HG02852 (cell line): ENCODE measurements at regions not wholly inside any gene's neighbourhood (a gene's known extent, or its start where the extent isn't known, plus 50 kb on each side); places are given as distances from the start of the nearest gene placed in this dataset.
A peak's percentile ranks its signal among the peaks of the same experiment; 100 is the strongest.

Experiments
- ATAC-seq: cut with Tn5 transposase; IDR thresholded peaks from one replicate; pipeline ENCODE4 v1.9.1; 2021; ENCODE audit warnings: mild to moderate bottlenecking, moderate library complexity; ENCODE audit not compliant: unreplicated experiment

GRCh38 chr3:178146406-178146831 is 389.8 kb upstream of the KCNMB2 start:
- ATAC-seq, result no peak

- no peak for ATAC-seq
Observed at GRCh38 chr3:178147001-178147400, 389.2 kb upstream of the KCNMB2 start.

DNA sequence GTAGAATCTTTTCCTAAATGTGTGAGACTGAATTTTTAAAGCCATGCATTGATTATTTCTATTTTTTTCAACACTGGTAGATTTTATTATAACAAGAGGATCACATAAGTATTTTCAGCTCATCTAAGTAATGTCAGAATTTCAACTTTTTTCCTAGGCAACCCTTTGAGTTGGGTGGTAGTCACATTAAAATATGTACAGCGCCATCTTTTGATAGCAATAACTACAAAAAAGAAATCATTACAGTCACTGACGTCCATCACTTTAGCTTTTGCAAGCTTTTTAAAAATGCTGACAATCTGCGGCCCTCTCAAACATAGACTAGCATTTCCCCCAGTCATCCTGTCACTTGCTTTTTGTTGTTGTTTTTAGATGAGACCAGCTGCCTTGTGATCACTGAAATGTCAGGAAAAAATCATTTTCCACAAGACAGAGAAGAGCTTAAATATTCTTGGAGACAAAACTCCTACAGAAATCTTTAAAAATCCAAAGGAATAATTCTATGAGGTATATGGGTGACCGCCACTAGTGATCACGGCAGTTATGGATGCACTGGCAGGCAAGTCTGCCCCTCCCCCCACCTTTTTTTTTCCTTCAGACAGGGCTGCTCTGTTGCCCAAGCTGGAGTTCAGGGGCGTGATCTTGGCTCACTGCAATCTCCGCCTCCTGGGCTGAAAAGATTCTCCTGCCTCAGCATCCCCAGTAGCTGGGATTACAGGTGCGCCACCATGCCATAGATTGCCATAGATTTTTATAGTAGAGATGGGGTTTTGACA is 384.0 kb upstream of the KCNMB2 start:
- ATAC-seq, result no peak

DNA sequence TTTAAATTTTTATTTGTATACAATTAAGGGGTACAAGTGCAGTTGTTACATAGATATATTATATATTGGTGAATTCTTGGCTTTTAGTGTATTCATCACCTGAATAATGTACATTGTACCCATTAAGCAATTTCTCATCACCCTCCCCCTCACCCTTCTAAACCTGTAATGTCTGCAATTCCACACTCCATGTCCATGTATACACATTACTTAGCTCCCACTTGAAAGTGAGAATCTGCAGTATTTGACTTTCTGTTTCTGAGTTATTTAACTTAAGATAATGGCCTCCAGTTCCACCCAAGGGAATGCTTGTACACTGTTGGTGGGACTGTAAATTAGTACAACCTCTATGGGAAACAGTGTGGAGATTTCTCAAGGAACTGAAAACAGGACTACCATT is 383.2 kb upstream of the KCNMB2 start:
- ATAC-seq, result no peak

DNA sequence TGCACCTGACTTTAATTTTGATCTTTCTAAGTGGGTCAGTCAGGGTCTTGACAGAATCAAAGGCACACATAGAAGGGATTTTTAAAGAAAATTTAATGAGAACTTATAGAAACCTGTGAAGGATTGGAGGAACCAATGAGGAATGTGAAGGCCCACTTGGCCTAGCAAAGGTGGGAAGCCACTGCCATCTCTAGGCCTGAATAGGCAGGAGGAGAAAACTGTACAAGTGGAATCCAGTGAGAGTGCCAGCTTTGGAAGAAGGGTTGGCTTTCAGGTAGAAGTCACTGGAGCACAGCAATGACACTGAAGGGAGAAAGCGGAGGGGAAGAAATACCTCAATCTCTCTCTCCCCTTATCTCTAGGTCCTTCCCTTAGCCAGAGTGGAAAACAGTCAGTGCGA is 380.7 kb upstream of the KCNMB2 start:
- no peak for ATAC-seq

DNA sequence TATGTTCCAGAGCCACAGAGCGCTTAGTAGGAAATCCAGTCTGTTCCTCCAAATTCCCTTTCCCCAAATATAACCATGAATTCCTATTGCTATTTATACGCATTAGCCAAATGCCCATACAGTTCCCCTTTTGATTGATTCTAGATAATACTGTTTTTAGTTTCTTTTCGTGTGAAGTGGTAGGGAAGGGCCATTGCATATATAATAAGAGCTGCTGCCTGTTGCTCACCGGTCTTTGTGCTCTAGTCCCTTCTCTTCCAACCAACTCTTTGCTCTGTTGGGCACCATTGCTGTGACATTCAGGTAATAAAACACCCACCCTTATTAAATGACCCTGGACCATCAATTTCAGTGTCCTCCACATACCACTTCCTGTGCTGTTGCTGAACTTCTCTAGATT is 379.9 kb upstream of the KCNMB2 start:
- no peak for ATAC-seq

DNA sequence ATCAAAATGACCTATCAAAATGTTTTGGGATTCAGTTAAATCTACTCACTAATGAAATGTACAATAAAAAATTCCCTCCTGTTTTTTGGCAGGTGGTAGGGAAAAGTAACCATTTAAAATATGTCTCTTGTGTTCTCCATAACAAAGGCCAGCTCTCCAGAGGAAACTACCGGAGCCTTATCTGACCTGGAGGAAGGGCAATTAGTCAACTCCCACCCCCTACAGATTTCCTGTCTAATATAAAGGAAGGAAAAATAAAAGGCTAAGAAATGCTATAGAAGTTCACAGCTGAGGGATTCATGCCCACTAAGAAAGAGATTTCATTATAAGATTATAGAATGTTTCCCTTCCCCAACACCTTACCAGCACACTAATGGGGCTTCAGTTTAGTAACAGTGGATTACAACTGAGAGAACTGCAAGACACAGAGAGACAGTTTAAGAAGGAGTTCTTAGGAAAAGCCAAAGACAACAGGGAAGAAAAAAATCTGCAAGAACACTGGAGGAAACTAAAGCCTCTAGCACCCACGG is 376.5 kb upstream of the KCNMB2 start:
- no peak for ATAC-seq

DNA sequence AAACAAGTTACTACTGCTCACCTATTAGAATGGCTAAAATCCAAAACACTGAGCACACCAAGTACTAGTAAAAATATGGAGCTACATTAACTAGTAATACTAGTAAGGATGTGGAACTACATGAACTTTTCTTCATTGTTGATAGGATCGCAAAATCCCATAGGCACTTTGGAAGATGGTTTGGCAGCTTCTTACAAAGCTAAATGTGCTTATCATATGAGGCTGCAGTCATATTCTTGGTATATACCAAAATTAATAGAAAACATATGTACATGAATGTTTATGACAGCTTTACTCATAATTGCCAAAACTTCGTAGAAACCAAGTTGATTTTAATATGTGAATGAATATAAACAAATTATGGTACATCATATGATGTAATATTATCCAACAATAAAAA is 366.8 kb upstream of the KCNMB2 start:
- no peak for ATAC-seq

GRCh38 chr3:178170698-178171535 is 365.3 kb upstream of the KCNMB2 start:
- ATAC-seq, result no peak

GRCh38 chr3:178172121-178172520 is 364.1 kb upstream of the KCNMB2 start:
- no peak for ATAC-seq

- ATAC-seq, result no peak
Observed at GRCh38 chr3:178174201-178174915, 361.9 kb upstream of the KCNMB2 start.

DNA sequence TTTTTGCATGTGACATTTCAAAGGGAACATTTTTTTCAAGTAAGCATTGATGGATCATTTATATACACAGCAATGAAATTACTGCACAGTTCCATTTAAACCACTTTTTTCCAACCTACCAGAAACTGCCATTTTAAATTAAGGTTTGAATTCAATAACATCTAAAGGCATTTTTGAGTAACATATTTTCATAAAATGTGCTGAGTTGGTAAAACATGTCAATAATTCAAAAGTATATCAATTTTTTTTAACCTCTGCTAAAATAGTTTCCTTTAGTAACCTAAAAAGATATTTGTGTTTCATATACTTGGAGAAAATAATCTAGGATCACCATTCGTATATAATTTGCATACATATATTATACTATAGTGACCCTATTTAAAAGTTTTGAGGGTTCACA is 355.1 kb upstream of the KCNMB2 start:
- no peak for ATAC-seq

DNA sequence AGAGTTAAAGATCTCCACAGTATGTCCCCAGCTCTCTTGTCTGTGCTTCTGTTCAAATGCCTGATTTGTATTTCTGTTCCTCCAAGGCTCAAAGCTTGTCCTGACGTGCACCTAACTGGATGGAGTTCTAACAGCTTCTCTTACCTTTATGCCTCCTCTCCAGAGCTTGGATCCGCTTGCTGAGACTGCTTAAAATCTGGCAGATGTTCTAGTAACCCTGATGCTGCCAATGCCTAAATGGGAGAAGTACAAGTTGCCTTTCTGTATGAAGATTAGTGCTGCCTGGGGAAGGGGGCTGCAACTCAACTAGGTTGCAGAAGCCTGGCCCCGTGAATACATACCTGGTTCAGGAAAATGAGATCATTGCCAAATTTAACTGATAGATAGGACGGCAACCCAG is 354.5 kb upstream of the KCNMB2 start:
- ATAC-seq, result no peak

GRCh38 chr3:178182337-178182779 is 353.9 kb upstream of the KCNMB2 start:
- no peak for ATAC-seq

DNA sequence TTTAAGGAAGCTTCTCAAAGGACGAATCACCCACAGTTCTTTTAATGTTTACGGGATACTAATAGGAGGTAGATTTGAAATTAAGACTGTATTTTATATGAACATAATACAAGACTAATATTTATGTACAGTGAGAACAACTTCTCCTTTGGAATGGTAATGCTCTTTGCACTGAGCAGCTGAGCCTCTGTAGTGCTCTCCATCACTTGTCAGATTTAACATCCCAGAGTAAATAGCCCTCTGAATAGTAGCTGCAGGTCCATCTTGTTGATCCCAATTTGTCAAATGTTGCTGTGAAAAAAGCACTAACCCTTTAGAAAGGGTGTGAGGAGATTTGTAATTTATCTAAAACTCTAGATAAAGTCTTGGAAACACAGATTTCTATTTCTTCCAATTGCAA is 351.4 kb upstream of the KCNMB2 start:
- ATAC-seq, result no peak

DNA sequence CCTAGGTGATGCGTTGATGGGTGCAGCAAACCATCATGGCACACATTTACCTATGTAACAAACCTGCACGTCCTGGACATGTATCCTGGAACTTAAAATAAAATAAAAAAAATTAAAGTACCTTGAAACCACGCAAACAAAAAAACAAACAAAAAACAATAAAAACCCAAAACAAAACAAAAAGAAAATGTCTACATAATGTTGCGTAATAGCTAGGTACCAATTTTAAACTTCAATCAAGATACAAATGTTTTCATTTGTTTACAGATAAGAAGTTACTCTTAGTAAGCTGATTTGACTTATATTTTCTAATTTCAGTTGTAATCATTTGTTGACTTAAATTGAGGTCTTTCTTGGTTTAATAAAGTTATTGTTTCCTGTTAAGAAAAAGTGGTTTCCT is 349.6 kb upstream of the KCNMB2 start:
- ATAC-seq, result no peak

DNA sequence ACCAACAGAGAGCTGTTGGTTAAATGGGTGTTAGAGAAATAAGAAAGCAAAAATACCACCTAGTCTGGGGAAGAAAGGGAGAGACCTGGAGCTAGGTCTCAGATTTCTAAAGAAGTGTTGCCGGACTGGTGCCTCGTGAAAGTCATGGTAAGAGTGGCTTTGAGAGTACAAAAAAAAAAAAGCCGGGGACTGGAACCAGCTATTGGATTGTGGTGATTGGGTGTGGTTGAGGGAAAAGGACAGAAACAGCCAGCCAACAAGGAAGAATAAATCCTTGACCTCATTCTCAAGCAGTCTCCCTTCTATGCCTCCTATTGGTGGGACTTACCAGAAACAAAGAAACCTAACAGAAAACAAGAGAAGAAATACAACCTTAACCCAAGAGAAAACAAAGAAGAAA is 346.4 kb upstream of the KCNMB2 start:
- no peak for ATAC-seq

- no peak for ATAC-seq
Observed at GRCh38 chr3:178193846-178194245, 342.4 kb upstream of the KCNMB2 start.

DNA sequence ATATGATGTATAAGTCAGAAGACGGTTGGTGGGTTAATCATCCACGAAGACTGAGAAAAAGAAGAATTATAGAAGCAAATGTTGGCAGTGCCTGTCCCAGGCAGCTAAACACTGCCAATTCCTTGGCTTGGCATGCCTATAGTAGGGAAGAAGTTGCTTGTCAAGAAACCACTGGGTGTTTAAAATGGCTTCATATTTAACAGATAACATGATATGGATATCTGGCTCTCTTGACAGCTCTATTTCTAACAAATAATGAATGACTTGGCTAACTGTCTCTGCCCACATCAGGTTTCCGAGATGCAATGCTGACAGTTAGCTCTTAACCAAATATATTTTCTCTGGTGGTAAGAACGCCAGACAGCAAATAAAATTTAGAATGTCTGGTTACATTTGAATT is 341.7 kb upstream of the KCNMB2 start:
- peak; percentile 60 for ATAC-seq

DNA sequence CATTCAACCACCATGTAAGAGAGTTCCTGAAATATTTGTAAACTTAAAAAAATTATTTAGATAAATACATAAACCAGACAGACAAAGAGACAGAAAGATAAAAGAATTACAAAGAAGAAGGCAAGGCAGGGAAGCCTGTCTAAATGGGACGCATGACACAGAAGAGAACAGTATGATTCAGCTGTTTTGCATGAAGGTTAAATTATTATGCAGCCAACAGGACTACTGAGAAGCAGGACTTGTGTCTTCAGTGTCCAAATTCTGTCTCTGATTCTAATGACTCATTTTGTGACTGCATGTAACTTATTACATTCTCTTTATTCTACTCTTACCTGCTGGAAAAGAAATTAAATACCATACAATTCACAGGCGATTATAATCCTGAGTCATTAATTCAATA is 340.4 kb upstream of the KCNMB2 start:
- peak; percentile 95 for ATAC-seq

GRCh38 chr3:178198329-178198728 is 337.9 kb upstream of the KCNMB2 start:
- ATAC-seq, result no peak
